CD14-positive monocyte (primary cell): ENCODE measurements at regions not wholly inside any gene's neighbourhood (a gene's known extent, or its start where the extent isn't known, plus 50 kb on each side); places are given as distances from the start of the nearest gene placed in this dataset.

Experiments used
- DNase-seq, 3 donors: peaks; one replicate each; pipeline ENCODE4 v3.0.0-alpha.2; 2011 to 2022
- H2AFZ ChIP-seq: 2 replicates; pipeline ENCODE4 v1.6.0; 2012; ENCODE audit warnings: mild to moderate bottlenecking, low read depth, low read length, inconsistent platforms; ENCODE audit not compliant: insufficient read depth, poor library complexity, severe bottlenecking
- H3K27ac ChIP-seq, 2 donors: 1 replicate in 1 of 2; 2 replicates in 1 of 2; pipeline ENCODE4 v1.5.1; 2012 to 2013; ENCODE audit warnings: low read length in 2 of 2, control low read depth in 1 of 2, inconsistent platforms in 1 of 2, low read depth in 1 of 2, mild to moderate bottlenecking in 1 of 2
- H3K27me3 ChIP-seq, 2 donors: one replicate each; pipeline versions ENCODE4 v1.6.0 to v1.6.1; 2011 to 2013; ENCODE audit warnings: low read length in 2 of 2; ENCODE audit not compliant: control insufficient read depth in 2 of 2, insufficient read depth in 2 of 2
- H3K36me3 ChIP-seq, 2 donors: replicated peaks in 1 of 2; 1 replicate in 1 of 2; 2 replicates in 1 of 2; pipeline versions ENCODE4 v1.5.1 to v1.6.1; 2012 to 2013; ENCODE audit warnings: low read length in 2 of 2, control low read depth in 1 of 2, inconsistent platforms in 1 of 2, mild to moderate bottlenecking in 1 of 2; ENCODE audit not compliant: insufficient read depth in 2 of 2, control insufficient read depth in 1 of 2
- H3K4me1 ChIP-seq, 2 donors: 1 replicate in 1 of 2; 2 replicates in 1 of 2; pipeline versions ENCODE4 v1.5.1 to v1.6.1; 2012 to 2013; ENCODE audit warnings: low read length in 2 of 2, control low read depth in 1 of 2, inconsistent platforms in 1 of 2, mild to moderate bottlenecking in 1 of 2, moderate library complexity in 1 of 2; ENCODE audit not compliant: insufficient read depth in 2 of 2, control insufficient read depth in 1 of 2
- H3K4me2 ChIP-seq: replicated peaks from 2 replicates; pipeline ENCODE3; 2012; ENCODE audit warnings: low read length, moderate library complexity, mild to moderate bottlenecking; ENCODE audit not compliant: poor library complexity, severe bottlenecking; ENCODE audit errors: extremely low read depth
- H3K4me3 ChIP-seq, 3 experiments: fragments of 200-600 bp in 1 of 3; sonication (generic) in 1 of 3; replicated peaks in 1 of 3; 1 replicate in 2 of 3; 2 replicates in 1 of 3; pipeline ENCODE4 v1.5.1; 2011 to 2013; ENCODE audit warnings: low read length in 3 of 3, mild to moderate bottlenecking in 3 of 3, control low read depth in 2 of 3, low read depth in 2 of 3, inconsistent platforms in 1 of 3, moderate library complexity in 1 of 3
- H3K79me2 ChIP-seq: 2 replicates; pipeline ENCODE4 v1.6.0; 2012; ENCODE audit warnings: mild to moderate bottlenecking, control low read depth, inconsistent platforms, low read length, moderate library complexity; ENCODE audit not compliant: insufficient read depth
- H3K9ac ChIP-seq: 2 replicates; pipeline ENCODE4 v1.6.0; 2017; ENCODE audit warnings: low read length, mild to moderate bottlenecking; ENCODE audit not compliant: insufficient read depth, poor library complexity, severe bottlenecking
- H3K9me3 ChIP-seq, 2 donors: replicated peaks in 1 of 2; 1 replicate in 1 of 2; 2 replicates in 1 of 2; pipeline versions ENCODE4 v1.5.1 to v1.6.1; 2012 to 2013; ENCODE audit warnings: low read length in 2 of 2, control low read depth in 1 of 2; ENCODE audit not compliant: control insufficient read depth in 1 of 2, insufficient read depth in 1 of 2
- H4K20me1 ChIP-seq: 2 replicates; pipeline ENCODE4 v1.6.0; 2012; ENCODE audit warnings: mild to moderate bottlenecking, low read length, control low read depth, moderate library complexity; ENCODE audit not compliant: insufficient read depth
- H3K27ac Mint-ChIP-seq, 7 donors: one replicate each; pipeline ENCODE4 v1.8.0; 2020; ENCODE audit warnings: mild to moderate bottlenecking in 7 of 7, mixed read lengths in 7 of 7, moderate library complexity in 6 of 7, inconsistent platforms in 2 of 7
- H3K27me3 Mint-ChIP-seq, 3 donors: one replicate each; pipeline ENCODE4 v1.8.0; 2021 to 2022; ENCODE audit warnings: low read depth in 3 of 3, mild to moderate bottlenecking in 3 of 3, mixed read lengths in 3 of 3, moderate library complexity in 3 of 3, inconsistent platforms in 1 of 3
- H3K36me3 Mint-ChIP-seq, 2 donors: one replicate each; pipeline ENCODE4 v1.8.0; 2020; ENCODE audit warnings: mixed read lengths in 2 of 2, inconsistent platforms in 1 of 2, mild to moderate bottlenecking in 1 of 2
- H3K4me1 Mint-ChIP-seq: one replicate; pipeline ENCODE4 v1.8.0; 2020; ENCODE audit warnings: mild to moderate bottlenecking, mixed read lengths
- H3K4me3 Mint-ChIP-seq, 2 donors: one replicate each; pipeline ENCODE4 v1.8.0; 2020; ENCODE audit warnings: mild to moderate bottlenecking in 2 of 2, mixed read lengths in 2 of 2, moderate library complexity in 1 of 2
- H3K9me3 Mint-ChIP-seq, 7 donors: one replicate each; pipeline ENCODE4 v1.8.0; 2020 to 2022; ENCODE audit warnings: mixed read lengths in 7 of 7, mild to moderate bottlenecking in 6 of 7, moderate library complexity in 6 of 7, inconsistent platforms in 2 of 7
- CTCF ChIP-seq: fragments of 200-600 bp; IDR thresholded peaks from one replicate; pipeline ENCODE4 v1.8.0; 2022; ENCODE audit warnings: antibody characterized with exemption, mild to moderate bottlenecking
- WGBS: methylation state at CpG from one replicate; pipeline ENCODE4 v1.1.5; 2013; ENCODE audit warnings: missing lambda C conversion rate; ENCODE audit not compliant: insufficient coverage; 5-methylcytosine and 5-hydroxymethylcytosine counted together
- intact Hi-C, 2 donors: fragments of 100-400 bp; cut with micrococcal nuclease; formaldehyde crosslinking; loops; one replicate each; pipeline versions ENCODE4 v1.15.0 to v1.15.1; 2023

GRCh38 chr11:114883472-114883871 is 205.1 kb downstream of the NXPE2 start:
- H3K79me2 ChIP-seq = no peaks in the 10 kb centered on the region
- no peak overlapping the region for H3K4me2 ChIP-seq
- no peaks in the 10 kb centered on the region for H3K27me3 ChIP-seq
- H2AFZ ChIP-seq = no peak overlapping the region
- no peaks in the 10 kb centered on the region for H3K36me3 ChIP-seq
- TF ChIP-seq CTCF = no peak
- intact Hi-C loops = no loop called here
- H4K20me1 ChIP-seq = no peaks in the 10 kb centered on the region
- no peak overlapping the region for H3K27ac ChIP-seq
- Mint-ChIP-seq H3K27ac (no peak overlapping the region), H3K36me3 (no peaks in the 10 kb centered on the region), H3K27me3 (no peaks in the 10 kb centered on the region), H3K4me3 (no peak overlapping the region), H3K9me3 (peaks cover 0 to 6% (median 0%) of the 10 kb centered on the region in 7 donors), H3K4me1 (no peaks in the 10 kb centered on the region)
- no peaks in the 10 kb centered on the region for H3K9me3 ChIP-seq
- WGBS = 69% methylated on average over 2 of the region's 3 CpGs
- no peak for DNase-seq
- no peak overlapping the region for H3K9ac ChIP-seq
- H3K4me1 ChIP-seq = no peaks in the 10 kb centered on the region
- no peak overlapping the region for H3K4me3 ChIP-seq

GRCh38 chr11:114886644-114887265 is 208.4 kb downstream of the NXPE2 start:
- H3K27me3 Mint-ChIP-seq = peaks cover 0 to 2% (median 0%) of the 10 kb centered on the region in 3 donors
- H3K36me3 ChIP-seq = no peaks in the 10 kb centered on the region
- TF ChIP-seq CTCF = no peak

More at GRCh38 chr11:114886644-114887265, 208.4 kb downstream of the NXPE2 start:
- intact Hi-C loops = no loop called here
- Histone ChIP-seq H4K20me1 (no peaks in the 10 kb centered on the region), H2AFZ (no peak overlapping the region), H3K9me3 (no peaks in the 10 kb centered on the region), H3K4me2 (no peak overlapping the region), H3K27ac (no peak overlapping the region), H3K4me1 (no peaks in the 10 kb centered on the region), H3K9ac (no peak overlapping the region), H3K79me2 (no peaks in the 10 kb centered on the region), H3K4me3 (no peak overlapping the region), H3K27me3 (no peaks in the 10 kb centered on the region)
- DNase-seq = no peak
- Mint-ChIP-seq H3K27ac (no peak overlapping the region), H3K4me3 (no peak overlapping the region), H3K36me3 (no peaks in the 10 kb centered on the region), H3K9me3 (peaks cover 4 to 11% (median 5%) of the 10 kb centered on the region in 7 donors), H3K4me1 (no peaks in the 10 kb centered on the region)
- WGBS = 43% methylated on average over 1 of the region's 4 CpGs
